OCI-LY1 (cell line): ENCODE measurements at regions not wholly inside any gene's neighbourhood (a gene's known extent, or its start where the extent isn't known, plus 50 kb on each side); places are given as distances from the start of the nearest gene placed in this dataset.

Experiments
- EZH2 ChIP-seq: fragments of 200-600 bp; sonication (generic), shearing (Covaris generic); IDR thresholded peaks from 2 replicates; pipeline ENCODE4 v1.8.0; 2017; ENCODE audit warnings: borderline replicate concordance, mixed run types, mild to moderate bottlenecking, antibody characterized with exemption, low read length, moderate library complexity, mixed read lengths
- TF ChIP-seq, protein P1 (sequence below): fragments of 200-600 bp; sonication (generic), shearing (Covaris generic); IDR thresholded peaks from 2 replicates; pipeline ENCODE4 v1.5.1; 2017; ENCODE audit warnings: mild to moderate bottlenecking, antibody characterized with exemption, low read length, moderate library complexity, mixed read lengths

DNA sequence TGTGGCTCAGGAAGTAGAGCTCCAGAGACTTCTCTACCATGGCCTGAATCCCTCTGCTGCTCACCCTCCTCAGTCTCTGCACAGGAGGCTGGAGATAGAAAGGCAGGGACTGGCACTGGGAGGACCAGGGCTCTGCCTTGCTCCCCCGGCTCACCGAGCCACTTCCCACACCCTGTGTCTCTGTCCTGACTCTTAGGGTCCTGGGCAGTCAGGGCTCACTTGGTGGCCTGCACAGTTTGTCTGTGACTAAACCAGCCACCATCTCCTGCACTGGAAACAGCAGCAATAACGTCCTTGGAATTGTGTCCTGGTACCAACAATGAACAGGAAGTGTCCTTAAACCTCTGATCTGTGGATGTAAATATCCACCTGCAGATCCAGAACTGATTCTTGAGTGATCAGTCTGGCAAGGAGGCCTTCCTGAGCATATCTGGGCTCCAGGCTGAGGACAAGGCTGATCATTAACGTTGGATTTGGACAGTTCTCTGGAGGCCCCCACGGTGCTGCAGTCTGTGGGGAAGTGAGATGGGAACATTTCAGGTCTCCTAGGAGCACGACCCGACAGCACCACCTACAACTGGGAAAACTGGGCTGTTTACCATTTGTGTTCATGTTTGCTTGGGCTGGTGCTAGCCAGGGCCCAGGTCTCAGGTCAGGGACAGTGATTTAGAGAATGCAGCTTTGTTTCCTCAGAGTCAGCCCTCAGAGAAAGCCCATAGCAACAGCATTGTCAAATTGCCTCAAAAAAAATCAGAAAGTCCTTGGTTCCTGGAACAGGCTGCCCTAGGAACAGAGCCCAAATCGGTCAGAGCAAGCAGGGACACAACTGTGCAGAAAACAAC, 82.5 kb downstream of the ZNF280B start:
- TF ChIP-seq, protein P1, sequence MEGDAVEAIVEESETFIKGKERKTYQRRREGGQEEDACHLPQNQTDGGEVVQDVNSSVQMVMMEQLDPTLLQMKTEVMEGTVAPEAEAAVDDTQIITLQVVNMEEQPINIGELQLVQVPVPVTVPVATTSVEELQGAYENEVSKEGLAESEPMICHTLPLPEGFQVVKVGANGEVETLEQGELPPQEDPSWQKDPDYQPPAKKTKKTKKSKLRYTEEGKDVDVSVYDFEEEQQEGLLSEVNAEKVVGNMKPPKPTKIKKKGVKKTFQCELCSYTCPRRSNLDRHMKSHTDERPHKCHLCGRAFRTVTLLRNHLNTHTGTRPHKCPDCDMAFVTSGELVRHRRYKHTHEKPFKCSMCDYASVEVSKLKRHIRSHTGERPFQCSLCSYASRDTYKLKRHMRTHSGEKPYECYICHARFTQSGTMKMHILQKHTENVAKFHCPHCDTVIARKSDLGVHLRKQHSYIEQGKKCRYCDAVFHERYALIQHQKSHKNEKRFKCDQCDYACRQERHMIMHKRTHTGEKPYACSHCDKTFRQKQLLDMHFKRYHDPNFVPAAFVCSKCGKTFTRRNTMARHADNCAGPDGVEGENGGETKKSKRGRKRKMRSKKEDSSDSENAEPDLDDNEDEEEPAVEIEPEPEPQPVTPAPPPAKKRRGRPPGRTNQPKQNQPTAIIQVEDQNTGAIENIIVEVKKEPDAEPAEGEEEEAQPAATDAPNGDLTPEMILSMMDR: no peak
- TF ChIP-seq EZH2: no peak
